Tibial nerve (tissue), 4 donors: ENCODE measurements at regions not wholly inside any gene's neighbourhood (a gene's known extent, or its start where the extent isn't known, plus 50 kb on each side); places are given as distances from the start of the nearest gene placed in this dataset.

Source experiments
- CTCF ChIP-seq, 5 experiments: fragments of 200-600 bp in 3 of 5; fragments of 450-650 bp in 2 of 5; sonication (generic) in 3 of 5; IDR thresholded peaks; one replicate each; pipeline ENCODE4 v1.5.1; 2016 to 2019; ENCODE audit warnings: antibody characterized with exemption in 5 of 5, mild to moderate bottlenecking in 3 of 5, moderate library complexity in 2 of 5
- EP300 ChIP-seq, 2 donors: sonication (generic); formaldehyde crosslinking; IDR thresholded peaks; one replicate each; pipeline ENCODE4 v1.6.1; 2017; ENCODE audit warnings: antibody characterized with exemption in 2 of 2, mild to moderate bottlenecking in 1 of 2

- TF ChIP-seq EP300 (IDR thresholded peaks at IDR 0.05) (no peak), CTCF (IDR thresholded peaks at IDR 0.05) (no peak)
These were observed 1521.5 kb upstream of the ZEB2 start for GRCh38 chr2:146041274-146041910.
